GM23338 (cell line): ENCODE measurements at regions not wholly inside any gene's neighbourhood (a gene's known extent, or its start where the extent isn't known, plus 50 kb on each side); places are given as distances from the start of the nearest gene placed in this dataset.

ENCODE experiments used
- ATAC-seq: fragments of 200-7000 bp; cut with Tn5 transposase; 3 replicates; pipeline ENCODE4 v1.9.1; 2020
- DNase-seq: peaks from one replicate; pipeline ENCODE4 v3.0.0-alpha.2; 2015; ENCODE audit warnings: low spot score
- H2AFZ ChIP-seq: fragments of 200-600 bp; sonication (generic); 2 replicates; pipeline ENCODE4 v1.8.0; 2016; ENCODE audit warnings: antibody characterized with exemption, mild to moderate bottlenecking, moderate library complexity
- H3F3A ChIP-seq: fragments of 200-600 bp; sonication (generic); replicated peaks from 2 replicates; pipeline ENCODE4 v1.8.0; 2017; ENCODE audit warnings: antibody characterized with exemption, mixed run types, low read depth
- H3K27ac ChIP-seq: fragments of 200-600 bp; sonication (generic); 2 replicates; pipeline ENCODE4 v1.6.1; 2016; ENCODE audit warnings: low read depth
- H3K27me3 ChIP-seq: fragments of 200-600 bp; sonication (generic); 2 replicates; pipeline ENCODE4 v1.8.0; 2016; ENCODE audit warnings: mild to moderate bottlenecking, mixed run types, moderate library complexity; ENCODE audit not compliant: insufficient read depth
- H3K36me3 ChIP-seq: fragments of 200-600 bp; sonication (generic); 2 replicates; pipeline ENCODE4 v1.8.0; 2016; ENCODE audit warnings: mild to moderate bottlenecking; ENCODE audit not compliant: insufficient read depth
- H3K4me1 ChIP-seq: fragments of 200-600 bp; sonication (generic); 2 replicates; pipeline ENCODE4 v1.8.0; 2016; ENCODE audit warnings: mild to moderate bottlenecking, moderate library complexity; ENCODE audit not compliant: insufficient read depth
- H3K4me2 ChIP-seq: fragments of 200-600 bp; sonication (generic); 2 replicates; pipeline ENCODE4 v1.7.1; 2017; ENCODE audit warnings: mixed run types
- H3K4me3 ChIP-seq: fragments of 200-600 bp; sonication (generic); 2 replicates; pipeline ENCODE4 v1.6.1; 2016; ENCODE audit warnings: mixed run types
- H3K79me2 ChIP-seq: fragments of 200-600 bp; sonication (generic); replicated peaks from 2 replicates; pipeline ENCODE4 v1.8.0; 2017; ENCODE audit warnings: mild to moderate bottlenecking; ENCODE audit not compliant: insufficient read depth
- H3K9me2 ChIP-seq: fragments of 200-600 bp; sonication (generic); 2 replicates; pipeline ENCODE4 v1.8.0; 2017; ENCODE audit not compliant: insufficient read depth
- H4K20me1 ChIP-seq: fragments of 200-600 bp; sonication (generic); replicated peaks from 2 replicates; pipeline ENCODE4 v1.8.0; 2017; ENCODE audit warnings: mild to moderate bottlenecking; ENCODE audit not compliant: insufficient read depth
- H3K27ac Mint-ChIP-seq: 2 replicates; pipeline ENCODE4 v1.8.0; 2020; ENCODE audit warnings: inconsistent platforms, mild to moderate bottlenecking, moderate library complexity, mixed read lengths
- H3K27me3 Mint-ChIP-seq: 3 replicates; pipeline ENCODE4 v1.8.0; 2022; ENCODE audit warnings: low read depth, mild to moderate bottlenecking, moderate library complexity, mixed read lengths, inconsistent platforms; ENCODE audit not compliant: insufficient read depth, poor library complexity
- H3K36me3 Mint-ChIP-seq: 3 replicates; pipeline ENCODE4 v1.8.0; 2021; ENCODE audit warnings: low read depth, mild to moderate bottlenecking, inconsistent platforms, moderate library complexity, mixed read lengths
- H3K4me1 Mint-ChIP-seq: 3 replicates; pipeline ENCODE4 v1.8.0; 2020; ENCODE audit warnings: mild to moderate bottlenecking, inconsistent platforms, mixed read lengths
- H3K4me3 Mint-ChIP-seq: 3 replicates; pipeline ENCODE4 v1.8.0; 2021; ENCODE audit warnings: moderate library complexity, mild to moderate bottlenecking, inconsistent platforms, mixed read lengths
- H3K9me3 Mint-ChIP-seq: 3 replicates; pipeline ENCODE4 v1.8.0; 2020; ENCODE audit warnings: moderate library complexity, mild to moderate bottlenecking, inconsistent platforms, mixed read lengths
- CREB1 ChIP-seq: fragments of 250-450 bp; sonication (Bioruptor Pico); IDR thresholded peaks from 2 replicates; pipeline ENCODE4 v1.5.0; 2020; ENCODE audit warnings: low read depth, mild to moderate bottlenecking, moderate library complexity
- ETS1 ChIP-seq: IDR thresholded peaks from 2 replicates; pipeline ENCODE4 v1.6.1; 2016; ENCODE audit warnings: antibody characterized with exemption
- EZH2 ChIP-seq: fragments of 200-600 bp; sonication (generic); IDR thresholded peaks from one replicate; pipeline ENCODE4 v1.8.0; 2017; ENCODE audit warnings: antibody characterized with exemption, mild to moderate bottlenecking, low read depth; ENCODE audit not compliant: unreplicated experiment
- NANOG ChIP-seq: IDR thresholded peaks from 2 replicates; pipeline ENCODE4 v1.6.1; 2016; ENCODE audit warnings: antibody characterized with exemption, borderline replicate concordance
- POLR2AphosphoS5 ChIP-seq: IDR thresholded peaks from 2 replicates; pipeline ENCODE4 v1.6.1; 2016; ENCODE audit warnings: antibody characterized with exemption, low read depth
- ZNF462 ChIP-seq: fragments of 250-450 bp; sonication (Bioruptor Pico); IDR thresholded peaks from 2 replicates; pipeline ENCODE4 v1.5.0; 2020; ENCODE audit warnings: mild to moderate bottlenecking, moderate library complexity

- TF ChIP-seq ZNF462 (no peak), CREB1 (CRISPR knock-in tag) (no peak), EZH2 (no peak), POLR2AphosphoS5 (no peak), NANOG (no peak)
Measured at GRCh38 chr12:89264837-89265236, 87.5 kb downstream of the DUSP6 start (continued).

DNA sequence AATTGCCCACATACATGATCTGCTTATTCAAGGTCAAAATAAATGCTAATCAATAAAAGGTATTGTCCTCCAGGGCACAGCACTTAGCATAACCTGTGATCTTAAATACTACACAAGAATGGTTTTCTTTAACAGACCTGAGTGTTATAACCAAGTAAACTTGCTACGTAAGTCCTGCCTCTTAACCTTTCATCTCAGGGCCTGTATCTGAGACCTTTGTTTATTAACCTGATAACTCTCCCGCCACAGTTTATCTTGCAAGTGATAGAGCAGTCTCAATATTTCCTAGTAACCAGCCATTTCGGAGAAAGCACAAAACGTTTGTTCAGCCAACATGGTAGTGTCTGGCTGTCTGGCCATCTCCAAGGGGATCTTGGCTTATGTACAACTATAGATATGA is 88.4 kb downstream of the DUSP6 start:
- Histone ChIP-seq H3F3A (no peaks in the 10 kb centered on the region), H3K36me3 (no peaks in the 10 kb centered on the region), H3K9me2 (peaks cover 6% of the 10 kb centered on the region), H2AFZ (no peak overlapping the region), H3K27ac (no peak overlapping the region), H3K27me3 (no peaks in the 10 kb centered on the region), H4K20me1 (no peaks in the 10 kb centered on the region), H3K4me1 (0 out of 2 replicates have a peak, but pooled peaks cover 6% of the 10 kb centered on the region), H3K79me2 (no peaks in the 10 kb centered on the region), H3K4me3 (no peak overlapping the region), H3K4me2 (no peak overlapping the region)
- Mint-ChIP-seq H3K4me1 (peaks cover 11% of the 10 kb centered on the region; the same call in 2 of the 3 replicates), H3K27me3 (no peaks in the 10 kb centered on the region), H3K9me3 (no peaks in the 10 kb centered on the region), H3K27ac (no peak overlapping the region), H3K4me3 (no peak overlapping the region), H3K36me3 (no peaks in the 10 kb centered on the region)
- TF ChIP-seq ETS1: no peak
- ATAC-seq: no peak
- no peak for DNase-seq
